ENCODE measurements at regions not wholly inside any gene's neighbourhood (a gene's known extent, or its start where the extent isn't known, plus 50 kb on each side); places are given as distances from the start of the nearest gene placed in this dataset.

- TF ChIP-seq, protein P1, sequence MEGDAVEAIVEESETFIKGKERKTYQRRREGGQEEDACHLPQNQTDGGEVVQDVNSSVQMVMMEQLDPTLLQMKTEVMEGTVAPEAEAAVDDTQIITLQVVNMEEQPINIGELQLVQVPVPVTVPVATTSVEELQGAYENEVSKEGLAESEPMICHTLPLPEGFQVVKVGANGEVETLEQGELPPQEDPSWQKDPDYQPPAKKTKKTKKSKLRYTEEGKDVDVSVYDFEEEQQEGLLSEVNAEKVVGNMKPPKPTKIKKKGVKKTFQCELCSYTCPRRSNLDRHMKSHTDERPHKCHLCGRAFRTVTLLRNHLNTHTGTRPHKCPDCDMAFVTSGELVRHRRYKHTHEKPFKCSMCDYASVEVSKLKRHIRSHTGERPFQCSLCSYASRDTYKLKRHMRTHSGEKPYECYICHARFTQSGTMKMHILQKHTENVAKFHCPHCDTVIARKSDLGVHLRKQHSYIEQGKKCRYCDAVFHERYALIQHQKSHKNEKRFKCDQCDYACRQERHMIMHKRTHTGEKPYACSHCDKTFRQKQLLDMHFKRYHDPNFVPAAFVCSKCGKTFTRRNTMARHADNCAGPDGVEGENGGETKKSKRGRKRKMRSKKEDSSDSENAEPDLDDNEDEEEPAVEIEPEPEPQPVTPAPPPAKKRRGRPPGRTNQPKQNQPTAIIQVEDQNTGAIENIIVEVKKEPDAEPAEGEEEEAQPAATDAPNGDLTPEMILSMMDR (IDR thresholded peaks at IDR 0.05; ENCODE audit: borderline replicate concordance, extremely low read depth, insufficient read depth) = no peak
- no peak for DNase-seq
- FAIRE-seq = no peak
- Histone ChIP-seq H3K9ac (ENCODE audit: low read length in 3 of 3) (no peak overlapping the region), H3K36me3 (ENCODE audit: control insufficient read depth in 2 of 3, insufficient read depth in 3 of 3, low read length in 3 of 3) (no peaks in the 10 kb centered on the region), H3K9me3 (ENCODE audit: control insufficient read depth in 2 of 3, insufficient read depth in 1 of 3, low read length in 3 of 3) (no peaks in the 10 kb centered on the region), H3K4me3 (ENCODE audit: low read length in 3 of 3) (no peak overlapping the region), H3K27ac (ENCODE audit: low read depth in 2 of 2, low read length in 2 of 2) (peak overlapping the region in 1 of 2 donors; percentile 30), H3K4me1 (ENCODE audit: control insufficient read depth in 2 of 3, insufficient read depth in 2 of 3, low read depth in 1 of 3, low read length in 3 of 3) (peaks cover 0 to 12% (median 8%) of the 10 kb centered on the region in 3 donors), H3K27me3 (ENCODE audit: control insufficient read depth, insufficient read depth, low read length) (no peaks in the 10 kb centered on the region)
- intact Hi-C loops (cut with DNase I) = no loop called here
Observed at GRCh38 chr12:46455648-46456352, 83.2 kb upstream of the SLC38A2 start.

GRCh38 chr12:46454981-46455380 is 82.4 kb upstream of the SLC38A2 start:
- Histone ChIP-seq H3K9me3 (ENCODE audit: control insufficient read depth in 2 of 3, insufficient read depth in 1 of 3, low read length in 3 of 3) (no peaks in the 10 kb centered on the region), H3K4me1 (ENCODE audit: control insufficient read depth in 2 of 3, insufficient read depth in 2 of 3, low read depth in 1 of 3, low read length in 3 of 3) (peaks cover 4 to 11% (median 11%) of the 10 kb centered on the region in 3 donors), H3K27ac (ENCODE audit: low read depth in 2 of 2, low read length in 2 of 2) (no peak overlapping the region), H3K4me3 (ENCODE audit: low read length in 3 of 3) (no peak overlapping the region), H3K9ac (ENCODE audit: low read length in 3 of 3) (no peak overlapping the region), H3K27me3 (ENCODE audit: control insufficient read depth, insufficient read depth, low read length) (no peaks in the 10 kb centered on the region), H3K36me3 (ENCODE audit: control insufficient read depth in 2 of 3, insufficient read depth in 3 of 3, low read length in 3 of 3) (no peaks in the 10 kb centered on the region)
- no peak for DNase-seq
- FAIRE-seq = no peak
- TF ChIP-seq, protein P1 (IDR thresholded peaks at IDR 0.05; ENCODE audit: borderline replicate concordance, extremely low read depth, insufficient read depth) = no peak
- intact Hi-C loops (cut with DNase I) = no loop called here

- H3K9me3 ChIP-seq (ENCODE audit: control insufficient read depth in 2 of 3, insufficient read depth in 1 of 3, low read length in 3 of 3) = no peaks in the 10 kb centered on the region
- peaks cover 4 to 10% (median 8%) of the 10 kb centered on the region in 3 donors for H3K4me1 ChIP-seq (ENCODE audit: control insufficient read depth in 2 of 3, insufficient read depth in 2 of 3, low read depth in 1 of 3, low read length in 3 of 3)
- H3K36me3 ChIP-seq (ENCODE audit: control insufficient read depth in 2 of 3, insufficient read depth in 3 of 3, low read length in 3 of 3) = no peaks in the 10 kb centered on the region
- H3K27me3 ChIP-seq (ENCODE audit: control insufficient read depth, insufficient read depth, low read length) = no peaks in the 10 kb centered on the region
- DNase-seq = no peak
- H3K9ac ChIP-seq (ENCODE audit: low read length in 3 of 3) = no peak overlapping the region
- intact Hi-C loops (cut with DNase I) = no loop called here
- H3K27ac ChIP-seq (ENCODE audit: low read depth in 2 of 2, low read length in 2 of 2) = no peak overlapping the region
- FAIRE-seq = no peak
- TF ChIP-seq, protein P1 (IDR thresholded peaks at IDR 0.05; ENCODE audit: borderline replicate concordance, extremely low read depth, insufficient read depth) = no peak
- H3K4me3 ChIP-seq (ENCODE audit: low read length in 3 of 3) = no peak overlapping the region
Observed at GRCh38 chr12:46453428-46453827, 80.9 kb upstream of the SLC38A2 start.

Data from kidney (tissue), 13 donors.